HG03095 (cell line): ENCODE measurements at regions not wholly inside any gene's neighbourhood (a gene's known extent, or its start where the extent isn't known, plus 50 kb on each side); places are given as distances from the start of the nearest gene placed in this dataset.

Experiments used
- ATAC-seq: cut with Tn5 transposase; IDR thresholded peaks from one replicate; pipeline ENCODE4 v1.9.1; 2021; ENCODE audit warnings: moderate library complexity; ENCODE audit not compliant: unreplicated experiment

GRCh38 chr7:95718577-95719410, 53.6 kb upstream of the DYNC1I1 start:
- ATAC-seq = no peak

- ATAC-seq = no peak
These were observed 55.8 kb upstream of the DYNC1I1 start for GRCh38 chr7:95716357-95717122.

GRCh38 chr7:95715274-95715673, 57.1 kb upstream of the DYNC1I1 start:
- peak; percentile 84 for ATAC-seq

- ATAC-seq = no peak
These were observed 61.6 kb upstream of the DYNC1I1 start for GRCh38 chr7:95710711-95711110.

- no peak for ATAC-seq
These were observed 71.4 kb upstream of the DYNC1I1 start for GRCh38 chr7:95700917-95701316.

GRCh38 chr7:95694334-95694733, 78.0 kb upstream of the DYNC1I1 start:
- ATAC-seq = no peak

- no peak for ATAC-seq
These were observed 78.6 kb upstream of the DYNC1I1 start for GRCh38 chr7:95693551-95694333.

- ATAC-seq = no peak
These were observed 80.9 kb upstream of the DYNC1I1 start for GRCh38 chr7:95691464-95691863.

- peak; percentile 72 for ATAC-seq
These were observed 81.9 kb upstream of the DYNC1I1 start for GRCh38 chr7:95690367-95690947.

- ATAC-seq = no peak
These were observed 83.3 kb upstream of the DYNC1I1 start for GRCh38 chr7:95688931-95689495.

GRCh38 chr7:95687759-95688343, 84.5 kb upstream of the DYNC1I1 start:
- ATAC-seq = no peak

GRCh38 chr7:95686109-95686508, 86.2 kb upstream of the DYNC1I1 start:
- no peak for ATAC-seq

GRCh38 chr7:95684505-95684904, 87.8 kb upstream of the DYNC1I1 start:
- no peak for ATAC-seq

GRCh38 chr7:95684037-95684436, 87.7 kb upstream of the PDK4 start:
- ATAC-seq = no peak

GRCh38 chr7:95682913-95683312, 86.6 kb upstream of the PDK4 start:
- ATAC-seq = no peak

GRCh38 chr7:95676691-95677090, 80.4 kb upstream of the PDK4 start:
- ATAC-seq = no peak

- ATAC-seq = no peak
These were observed 79.3 kb upstream of the PDK4 start for GRCh38 chr7:95675632-95676031.

- ATAC-seq = no peak
These were observed 78.7 kb upstream of the PDK4 start for GRCh38 chr7:95675016-95675415.

- ATAC-seq = no peak
These were observed 77.8 kb upstream of the PDK4 start for GRCh38 chr7:95674101-95674500.

- ATAC-seq = no peak
These were observed 76.1 kb upstream of the PDK4 start for GRCh38 chr7:95672434-95672833.
